SKM-1 (cell line): ENCODE measurements at regions not wholly inside any gene's neighbourhood (a gene's known extent, or its start where the extent isn't known, plus 50 kb on each side); places are given as distances from the start of the nearest gene placed in this dataset.
A peak's percentile ranks its signal among the peaks of the same experiment; 100 is the strongest.
"Not testable (repeated sequence)": the region's sequence is repeated elsewhere in the genome, so short reads cannot be mapped to it uniquely, and the experiment has no call there.

Experiments
- DNase-seq: peaks from one replicate; lab custom pipeline; 2025; ENCODE audit not compliant: unreplicated experiment; lab: John Stamatoyannopoulos, UW

GRCh38 chr2:57276408-57276807, 770.2 kb upstream of the VRK2 start:
- DNase-seq: not testable (repeated sequence)

- no peak for DNase-seq
Measured at GRCh38 chr2:57278451-57278850, 768.2 kb upstream of the VRK2 start.

GRCh38 chr2:57291209-57291608, 755.4 kb upstream of the VRK2 start:
- DNase-seq: no peak

- no peak for DNase-seq
Measured at GRCh38 chr2:57296795-57297517, 749.6 kb upstream of the VRK2 start.

GRCh38 chr2:57313678-57314077, 732.9 kb upstream of the VRK2 start:
- no peak for DNase-seq

GRCh38 chr2:57314682-57315081, 731.9 kb upstream of the VRK2 start:
- no peak for DNase-seq

- DNase-seq: no peak
Measured at GRCh38 chr2:57330447-57330846, 716.2 kb upstream of the VRK2 start.

GRCh38 chr2:57333221-57333620, 713.4 kb upstream of the VRK2 start:
- no peak for DNase-seq

GRCh38 chr2:57343391-57344006, 703.1 kb upstream of the VRK2 start:
- no peak for DNase-seq

- DNase-seq: no peak
Measured at GRCh38 chr2:57368190-57368589, 678.4 kb upstream of the VRK2 start.

GRCh38 chr2:57370882-57371585, 675.6 kb upstream of the VRK2 start:
- no peak for DNase-seq

- DNase-seq: no peak
Measured at GRCh38 chr2:57372237-57372984, 674.2 kb upstream of the VRK2 start.

GRCh38 chr2:57373530-57373929, 673.1 kb upstream of the VRK2 start:
- DNase-seq: no peak

- DNase-seq: no peak
Measured at GRCh38 chr2:57376985-57377384, 669.6 kb upstream of the VRK2 start.

- DNase-seq: no peak
Measured at GRCh38 chr2:57386305-57386704, 660.3 kb upstream of the VRK2 start.

GRCh38 chr2:57396355-57397098, 650.1 kb upstream of the VRK2 start:
- peak; percentile 31 for DNase-seq

- DNase-seq: no peak
Measured at GRCh38 chr2:57397550-57398360, 648.9 kb upstream of the VRK2 start.

GRCh38 chr2:57399057-57399456, 647.5 kb upstream of the VRK2 start:
- DNase-seq: no peak

- no peak for DNase-seq
Measured at GRCh38 chr2:57402096-57402495, 644.5 kb upstream of the VRK2 start.

GRCh38 chr2:57402755-57403154, 643.9 kb upstream of the VRK2 start:
- no peak for DNase-seq
